OCI-LY3 (cell line): ENCODE measurements at regions not wholly inside any gene's neighbourhood (a gene's known extent, or its start where the extent isn't known, plus 50 kb on each side); places are given as distances from the start of the nearest gene placed in this dataset.

ENCODE experiments used
- EZH2phosphoT487 ChIP-seq: fragments of 200-600 bp; shearing (Covaris generic); IDR thresholded peaks from 2 replicates; pipeline ENCODE4 v1.6.1; 2018; ENCODE audit warnings: antibody characterized with exemption, mixed run types, low read depth
- TF ChIP-seq, protein P1 (sequence below): fragments of 200-600, 300-600 bp; sonication (generic); IDR thresholded peaks from 2 replicates; pipeline ENCODE4 v1.5.1; 2014; ENCODE audit warnings: antibody characterized with exemption, low read length, low read depth

DNA sequence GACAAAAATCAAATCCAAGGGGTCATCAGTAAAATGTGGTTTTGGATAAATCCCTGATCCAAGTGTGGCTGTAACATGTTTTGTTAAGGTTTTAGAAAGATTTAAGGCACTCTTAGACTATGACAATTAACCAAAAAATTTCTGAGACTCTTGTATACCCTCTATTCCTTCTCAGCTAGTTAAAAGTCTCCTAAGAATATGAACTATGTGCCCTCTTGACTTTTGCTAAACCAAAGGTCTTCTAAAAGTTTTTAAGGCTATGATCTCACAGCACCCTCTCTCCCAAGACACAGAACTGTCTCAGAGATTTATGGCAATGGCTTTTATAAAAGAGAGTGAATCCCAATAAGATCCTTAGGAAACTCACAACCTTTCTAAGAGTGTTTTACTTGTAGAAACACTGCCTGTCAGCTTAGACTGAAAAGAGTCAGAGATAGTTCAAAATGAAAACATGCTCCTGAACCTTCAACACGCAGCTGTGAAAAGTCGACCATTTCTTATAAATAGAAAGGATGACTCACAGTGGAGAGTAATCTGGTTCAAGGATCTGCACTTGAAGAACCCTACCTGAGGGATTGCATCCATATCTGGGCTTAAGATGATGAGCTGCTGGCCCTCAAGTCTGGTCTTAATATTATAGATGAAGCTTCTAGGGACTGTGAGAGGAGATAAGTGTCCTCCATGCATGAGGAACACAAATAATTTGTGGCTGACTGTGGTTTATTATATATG lies 388.4 kb upstream of the GJE1 start:
- TF ChIP-seq, protein P1, sequence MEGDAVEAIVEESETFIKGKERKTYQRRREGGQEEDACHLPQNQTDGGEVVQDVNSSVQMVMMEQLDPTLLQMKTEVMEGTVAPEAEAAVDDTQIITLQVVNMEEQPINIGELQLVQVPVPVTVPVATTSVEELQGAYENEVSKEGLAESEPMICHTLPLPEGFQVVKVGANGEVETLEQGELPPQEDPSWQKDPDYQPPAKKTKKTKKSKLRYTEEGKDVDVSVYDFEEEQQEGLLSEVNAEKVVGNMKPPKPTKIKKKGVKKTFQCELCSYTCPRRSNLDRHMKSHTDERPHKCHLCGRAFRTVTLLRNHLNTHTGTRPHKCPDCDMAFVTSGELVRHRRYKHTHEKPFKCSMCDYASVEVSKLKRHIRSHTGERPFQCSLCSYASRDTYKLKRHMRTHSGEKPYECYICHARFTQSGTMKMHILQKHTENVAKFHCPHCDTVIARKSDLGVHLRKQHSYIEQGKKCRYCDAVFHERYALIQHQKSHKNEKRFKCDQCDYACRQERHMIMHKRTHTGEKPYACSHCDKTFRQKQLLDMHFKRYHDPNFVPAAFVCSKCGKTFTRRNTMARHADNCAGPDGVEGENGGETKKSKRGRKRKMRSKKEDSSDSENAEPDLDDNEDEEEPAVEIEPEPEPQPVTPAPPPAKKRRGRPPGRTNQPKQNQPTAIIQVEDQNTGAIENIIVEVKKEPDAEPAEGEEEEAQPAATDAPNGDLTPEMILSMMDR = no peak
- TF ChIP-seq EZH2phosphoT487 = no peak
